Esophagus muscularis mucosa (tissue), 3 donors: ENCODE measurements at regions not wholly inside any gene's neighbourhood (a gene's known extent, or its start where the extent isn't known, plus 50 kb on each side); places are given as distances from the start of the nearest gene placed in this dataset.

Experiments
- CTCF ChIP-seq, 3 experiments: fragments of 200-600 bp in 2 of 3; fragments of 450-650 bp in 1 of 3; sonication (generic) in 2 of 3; IDR thresholded peaks; one replicate each; pipeline ENCODE4 v1.5.1; 2017 to 2019; ENCODE audit warnings: antibody characterized with exemption in 3 of 3, mild to moderate bottlenecking in 2 of 3, moderate library complexity in 1 of 3
- POLR2A ChIP-seq: fragments of 450-650 bp; IDR thresholded peaks from one replicate; pipeline ENCODE4 v1.6.1; 2017; ENCODE audit warnings: antibody characterized with exemption, moderate library complexity, mild to moderate bottlenecking, low read depth
- POLR2AphosphoS5 ChIP-seq, 2 donors: sonication (generic); formaldehyde crosslinking; IDR thresholded peaks; one replicate each; pipeline ENCODE4 v1.6.1; 2017; ENCODE audit warnings: antibody characterized with exemption in 2 of 2

- TF ChIP-seq CTCF (IDR thresholded peaks at IDR 0.05) (no peak), POLR2A (no peak), POLR2AphosphoS5 (IDR thresholded peaks at IDR 0.05) (no peak)
Observed at GRCh38 chr2:58358026-58358425, 116.9 kb upstream of the FANCL start.
